ENCODE measurements at regions not wholly inside any gene's neighbourhood (a gene's known extent, or its start where the extent isn't known, plus 50 kb on each side); places are given as distances from the start of the nearest gene placed in this dataset.

- DNase-seq (ENCODE audit: low read depth): no peak
- H3K4me3 ChIP-seq (ENCODE audit: low read length): no peak overlapping the region
- TF ChIP-seq, protein P1, sequence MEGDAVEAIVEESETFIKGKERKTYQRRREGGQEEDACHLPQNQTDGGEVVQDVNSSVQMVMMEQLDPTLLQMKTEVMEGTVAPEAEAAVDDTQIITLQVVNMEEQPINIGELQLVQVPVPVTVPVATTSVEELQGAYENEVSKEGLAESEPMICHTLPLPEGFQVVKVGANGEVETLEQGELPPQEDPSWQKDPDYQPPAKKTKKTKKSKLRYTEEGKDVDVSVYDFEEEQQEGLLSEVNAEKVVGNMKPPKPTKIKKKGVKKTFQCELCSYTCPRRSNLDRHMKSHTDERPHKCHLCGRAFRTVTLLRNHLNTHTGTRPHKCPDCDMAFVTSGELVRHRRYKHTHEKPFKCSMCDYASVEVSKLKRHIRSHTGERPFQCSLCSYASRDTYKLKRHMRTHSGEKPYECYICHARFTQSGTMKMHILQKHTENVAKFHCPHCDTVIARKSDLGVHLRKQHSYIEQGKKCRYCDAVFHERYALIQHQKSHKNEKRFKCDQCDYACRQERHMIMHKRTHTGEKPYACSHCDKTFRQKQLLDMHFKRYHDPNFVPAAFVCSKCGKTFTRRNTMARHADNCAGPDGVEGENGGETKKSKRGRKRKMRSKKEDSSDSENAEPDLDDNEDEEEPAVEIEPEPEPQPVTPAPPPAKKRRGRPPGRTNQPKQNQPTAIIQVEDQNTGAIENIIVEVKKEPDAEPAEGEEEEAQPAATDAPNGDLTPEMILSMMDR (conservative IDR thresholded peaks at IDR 0.05; ENCODE audit: low read length): no peak
Measured at GRCh38 chr2:194182888-194183287, 1474.1 kb upstream of the SLC39A10 start.

GRCh38 chr2:194176134-194176533, 1480.9 kb upstream of the SLC39A10 start:
- H3K4me3 ChIP-seq (ENCODE audit: low read length): no peak overlapping the region
- TF ChIP-seq, protein P1 (conservative IDR thresholded peaks at IDR 0.05; ENCODE audit: low read length): no peak
- no peak for DNase-seq (ENCODE audit: low read depth)

DNA sequence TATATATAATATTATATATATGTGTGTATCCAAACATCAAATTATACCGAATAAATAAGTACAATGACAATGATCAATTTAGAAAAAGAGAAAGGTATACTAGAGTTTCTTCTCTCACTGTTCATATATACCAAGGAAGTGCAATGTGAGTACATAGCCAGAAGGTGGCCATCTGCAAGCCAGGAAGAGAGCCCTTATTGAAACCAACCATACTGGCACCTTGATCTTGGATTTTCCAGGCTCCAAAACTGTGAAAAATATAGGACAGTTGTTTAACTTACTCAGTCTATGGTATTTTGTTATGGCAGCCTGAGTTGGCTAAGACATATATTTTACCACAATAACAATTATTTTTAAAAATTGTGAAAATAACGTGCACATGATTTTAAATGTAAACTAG, 1490.2 kb upstream of the SLC39A10 start:
- peak; percentile 1 for DNase-seq (ENCODE audit: low read depth)
- TF ChIP-seq, protein P1 (conservative IDR thresholded peaks at IDR 0.05; ENCODE audit: low read length): peak; percentile 37
- H3K4me3 ChIP-seq (ENCODE audit: low read length): no peak overlapping the region

DNA sequence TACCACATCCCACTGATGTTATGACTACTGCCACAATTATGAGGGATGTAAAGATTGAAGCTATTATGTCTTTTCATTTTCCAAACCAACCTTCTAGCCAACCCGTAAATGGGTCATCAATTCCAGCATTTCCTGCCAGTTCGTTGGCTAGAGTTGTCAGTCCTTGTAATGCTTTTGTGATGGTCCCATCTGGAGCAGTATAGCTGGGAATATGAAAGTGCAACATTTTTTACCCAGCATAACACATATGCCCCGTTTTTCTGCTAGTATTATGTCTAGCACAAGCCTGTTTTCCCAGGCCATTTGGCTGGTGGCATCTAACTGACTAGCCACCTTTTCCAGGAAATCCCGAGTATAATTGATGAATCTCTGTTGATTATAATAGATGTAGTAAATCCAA, 1501.6 kb upstream of the SLC39A10 start:
- TF ChIP-seq, protein P1 (conservative IDR thresholded peaks at IDR 0.05; ENCODE audit: low read length): no peak
- no peak for DNase-seq (ENCODE audit: low read depth)
- H3K4me3 ChIP-seq (ENCODE audit: low read length): no peak overlapping the region

GRCh38 chr2:194151231-194151630, 1505.8 kb upstream of the SLC39A10 start:
- no peak overlapping the region for H3K4me3 ChIP-seq (ENCODE audit: low read length)
- DNase-seq (ENCODE audit: low read depth): no peak
- TF ChIP-seq, protein P1 (conservative IDR thresholded peaks at IDR 0.05; ENCODE audit: low read length): no peak

GRCh38 chr2:194135463-194135862, 1521.6 kb upstream of the SLC39A10 start:
- TF ChIP-seq, protein P1 (conservative IDR thresholded peaks at IDR 0.05; ENCODE audit: low read length): no peak
- H3K4me3 ChIP-seq (ENCODE audit: low read length): no peak overlapping the region
- no peak for DNase-seq (ENCODE audit: low read depth)

GRCh38 chr2:194128810-194129209, 1528.2 kb upstream of the SLC39A10 start:
- TF ChIP-seq, protein P1 (conservative IDR thresholded peaks at IDR 0.05; ENCODE audit: low read length): no peak
- DNase-seq (ENCODE audit: low read depth): no peak
- H3K4me3 ChIP-seq (ENCODE audit: low read length): no peak overlapping the region
